NB4 (cell line): ENCODE measurements at regions not wholly inside any gene's neighbourhood (a gene's known extent, or its start where the extent isn't known, plus 50 kb on each side); places are given as distances from the start of the nearest gene placed in this dataset.

Experiments used
- DNase-seq: peaks from one replicate; pipeline ENCODE4 v3.0.0; 2010; ENCODE audit warnings: low read depth
- H3K4me3 ChIP-seq: one replicate; pipeline ENCODE4 v1.5.1; 2011; ENCODE audit warnings: mild to moderate bottlenecking, low read depth, low read length, moderate library complexity
- MAX ChIP-seq: IDR thresholded peaks from 2 replicates; pipeline ENCODE4 v1.6.1; 2011; ENCODE audit warnings: low read depth, low read length
- MYC ChIP-seq: IDR thresholded peaks from 2 replicates; pipeline ENCODE4 v1.6.1; 2011; ENCODE audit warnings: low read depth, low read length
- POLR2A ChIP-seq: IDR thresholded peaks from 2 replicates; pipeline ENCODE4 v1.6.1; 2011; ENCODE audit warnings: mild to moderate bottlenecking; ENCODE audit not compliant: insufficient read length; ENCODE audit errors: extremely low read depth
- TF ChIP-seq, protein P1 (sequence below): IDR thresholded peaks from one replicate; pipeline ENCODE4 v1.5.1; 2012; ENCODE audit warnings: low read depth, low read length

DNA sequence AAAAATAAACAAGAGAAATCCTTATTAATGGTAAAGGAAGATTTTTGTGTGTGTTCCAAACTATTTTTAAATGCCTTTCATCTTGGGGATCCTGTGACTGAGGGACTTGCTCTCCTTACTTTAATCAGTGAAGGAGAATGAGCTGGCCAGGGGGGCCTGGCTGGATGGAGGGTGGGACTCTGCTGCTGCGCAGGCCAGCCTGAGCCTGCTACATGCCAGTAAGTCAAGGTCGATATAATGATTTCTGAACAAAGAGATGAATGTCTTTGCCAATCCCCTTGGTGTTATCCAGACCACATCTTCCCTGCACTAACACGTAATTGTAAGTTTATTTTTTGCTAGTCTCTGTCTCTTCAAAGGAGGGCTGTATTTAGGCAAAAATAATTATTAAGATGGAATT lies 1679.2 kb upstream of the TENM3 start:
- no peak for TF ChIP-seq MAX
- no peak for TF ChIP-seq MYC
- no peak for TF ChIP-seq POLR2A
- TF ChIP-seq, protein P1, sequence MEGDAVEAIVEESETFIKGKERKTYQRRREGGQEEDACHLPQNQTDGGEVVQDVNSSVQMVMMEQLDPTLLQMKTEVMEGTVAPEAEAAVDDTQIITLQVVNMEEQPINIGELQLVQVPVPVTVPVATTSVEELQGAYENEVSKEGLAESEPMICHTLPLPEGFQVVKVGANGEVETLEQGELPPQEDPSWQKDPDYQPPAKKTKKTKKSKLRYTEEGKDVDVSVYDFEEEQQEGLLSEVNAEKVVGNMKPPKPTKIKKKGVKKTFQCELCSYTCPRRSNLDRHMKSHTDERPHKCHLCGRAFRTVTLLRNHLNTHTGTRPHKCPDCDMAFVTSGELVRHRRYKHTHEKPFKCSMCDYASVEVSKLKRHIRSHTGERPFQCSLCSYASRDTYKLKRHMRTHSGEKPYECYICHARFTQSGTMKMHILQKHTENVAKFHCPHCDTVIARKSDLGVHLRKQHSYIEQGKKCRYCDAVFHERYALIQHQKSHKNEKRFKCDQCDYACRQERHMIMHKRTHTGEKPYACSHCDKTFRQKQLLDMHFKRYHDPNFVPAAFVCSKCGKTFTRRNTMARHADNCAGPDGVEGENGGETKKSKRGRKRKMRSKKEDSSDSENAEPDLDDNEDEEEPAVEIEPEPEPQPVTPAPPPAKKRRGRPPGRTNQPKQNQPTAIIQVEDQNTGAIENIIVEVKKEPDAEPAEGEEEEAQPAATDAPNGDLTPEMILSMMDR: no peak
- H3K4me3 ChIP-seq: no peak overlapping the region
- no peak for DNase-seq

GRCh38 chr4:180564448-180564847 lies 1678.8 kb upstream of the TENM3 start:
- H3K4me3 ChIP-seq: no peak overlapping the region
- DNase-seq: no peak
- TF ChIP-seq, protein P1: no peak
- TF ChIP-seq POLR2A (no peak), MAX (no peak), MYC (no peak)

GRCh38 chr4:180565856-180566431 lies 1677.3 kb upstream of the TENM3 start:
- H3K4me3 ChIP-seq: no peak overlapping the region
- no peak for DNase-seq
- TF ChIP-seq POLR2A (no peak), MYC (no peak), MAX (no peak)
- TF ChIP-seq, protein P1: no peak

GRCh38 chr4:180566492-180566891 lies 1676.7 kb upstream of the TENM3 start:
- no peak for DNase-seq
- no peak overlapping the region for H3K4me3 ChIP-seq
- no peak for TF ChIP-seq MAX
- TF ChIP-seq, protein P1: no peak
- TF ChIP-seq MYC: no peak
- no peak for TF ChIP-seq POLR2A

DNA sequence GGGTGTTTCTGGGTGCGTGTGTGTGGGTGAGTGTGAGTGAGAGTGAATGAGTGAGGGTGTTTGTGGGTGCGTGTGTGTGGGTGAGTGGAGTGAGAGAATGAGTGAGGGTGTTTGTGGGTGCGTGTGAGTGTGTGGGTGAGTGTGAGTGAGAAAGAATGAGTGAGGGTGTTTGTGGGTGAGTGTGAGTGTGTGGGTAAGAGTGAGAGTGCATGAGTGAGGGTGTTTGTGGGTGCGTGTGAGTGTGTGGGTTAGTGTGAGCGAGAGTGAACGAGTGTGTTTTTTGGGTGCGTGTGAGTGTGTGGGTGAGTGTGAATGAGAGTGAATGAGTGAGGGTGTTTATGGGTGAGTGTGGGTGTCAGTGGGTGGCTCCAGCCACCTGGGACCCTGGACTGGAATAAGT lies 1676.1 kb upstream of the TENM3 start:
- no peak for DNase-seq
- TF ChIP-seq MYC (no peak), MAX (no peak), POLR2A (no peak)
- TF ChIP-seq, protein P1: no peak
- no peak overlapping the region for H3K4me3 ChIP-seq
